Thoracic aorta (tissue), 2 donors: ENCODE measurements at regions not wholly inside any gene's neighbourhood (a gene's known extent, or its start where the extent isn't known, plus 50 kb on each side); places are given as distances from the start of the nearest gene placed in this dataset.
"Not testable (repeated sequence)": the region's sequence is repeated elsewhere in the genome, so short reads cannot be mapped to it uniquely, and the experiment has no call there.

ENCODE experiments used
- ATAC-seq: fragments of 150-250 bp; one replicate; pipeline ENCODE4 v1.8.0; 2017; ENCODE audit warnings: low read depth; ENCODE audit not compliant: insufficient number of reproducible peaks, low FRiP score
- DNase-seq: peaks from one replicate; pipeline ENCODE4 v3.0.0-alpha.2; 2020; ENCODE audit warnings: low spot score
- H3K27ac ChIP-seq, 2 donors: fragments of 200-600 bp; sonication (generic); 1 replicate in 1 of 2; 2 replicates in 1 of 2; pipeline ENCODE4 v1.5.1; 2016; ENCODE audit warnings: mild to moderate bottlenecking in 2 of 2, moderate library complexity in 2 of 2
- H3K27me3 ChIP-seq: fragments of 200-600 bp; sonication (generic); replicated peaks from 2 replicates; pipeline ENCODE4 v1.6.0; 2016; ENCODE audit warnings: mild to moderate bottlenecking; ENCODE audit not compliant: insufficient read depth
- H3K36me3 ChIP-seq: fragments of 200-600 bp; sonication (generic); one replicate; pipeline ENCODE4 v1.5.1; 2016
- H3K4me1 ChIP-seq, 2 donors: fragments of 200-600 bp; sonication (generic); 1 replicate in 1 of 2; 2 replicates in 1 of 2; pipeline versions ENCODE4 v1.5.1 to v1.6.0; 2016; ENCODE audit warnings: low read depth in 2 of 2, mild to moderate bottlenecking in 1 of 2; ENCODE audit not compliant: control insufficient read depth in 1 of 2
- H3K4me3 ChIP-seq: fragments of 200-600 bp; sonication (generic); 2 replicates; pipeline ENCODE4 v1.5.1; 2016; ENCODE audit warnings: mild to moderate bottlenecking
- H3K9me3 ChIP-seq: fragments of 200-600 bp; sonication (generic); 2 replicates; pipeline ENCODE4 v1.5.1; 2016
- TF ChIP-seq, protein P1 (sequence below): fragments of 200-600 bp; sonication (generic); IDR thresholded peaks from one replicate; pipeline ENCODE4 v1.5.1; 2019; ENCODE audit warnings: antibody characterized with exemption

GRCh38 chr22:25475257-25476022 is 89.0 kb upstream of the GRK3 start:
- DNase-seq (no peak), ATAC-seq (no peak)
- no peaks in the 10 kb centered on the region for H3K9me3 ChIP-seq
- no peaks in the 10 kb centered on the region for H3K27me3 ChIP-seq
- peaks cover 6 to 19% of the 10 kb centered on the region in 2 donors for H3K4me1 ChIP-seq
- no peak overlapping the region for H3K27ac ChIP-seq
- no peaks in the 10 kb centered on the region for H3K36me3 ChIP-seq
- TF ChIP-seq, protein P1, sequence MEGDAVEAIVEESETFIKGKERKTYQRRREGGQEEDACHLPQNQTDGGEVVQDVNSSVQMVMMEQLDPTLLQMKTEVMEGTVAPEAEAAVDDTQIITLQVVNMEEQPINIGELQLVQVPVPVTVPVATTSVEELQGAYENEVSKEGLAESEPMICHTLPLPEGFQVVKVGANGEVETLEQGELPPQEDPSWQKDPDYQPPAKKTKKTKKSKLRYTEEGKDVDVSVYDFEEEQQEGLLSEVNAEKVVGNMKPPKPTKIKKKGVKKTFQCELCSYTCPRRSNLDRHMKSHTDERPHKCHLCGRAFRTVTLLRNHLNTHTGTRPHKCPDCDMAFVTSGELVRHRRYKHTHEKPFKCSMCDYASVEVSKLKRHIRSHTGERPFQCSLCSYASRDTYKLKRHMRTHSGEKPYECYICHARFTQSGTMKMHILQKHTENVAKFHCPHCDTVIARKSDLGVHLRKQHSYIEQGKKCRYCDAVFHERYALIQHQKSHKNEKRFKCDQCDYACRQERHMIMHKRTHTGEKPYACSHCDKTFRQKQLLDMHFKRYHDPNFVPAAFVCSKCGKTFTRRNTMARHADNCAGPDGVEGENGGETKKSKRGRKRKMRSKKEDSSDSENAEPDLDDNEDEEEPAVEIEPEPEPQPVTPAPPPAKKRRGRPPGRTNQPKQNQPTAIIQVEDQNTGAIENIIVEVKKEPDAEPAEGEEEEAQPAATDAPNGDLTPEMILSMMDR = no peak
- no peak overlapping the region for H3K4me3 ChIP-seq

GRCh38 chr22:25477358-25477757 is 87.1 kb upstream of the GRK3 start:
- no peak overlapping the region for H3K4me3 ChIP-seq
- ATAC-seq = no peak
- TF ChIP-seq, protein P1 = no peak
- H3K9me3 ChIP-seq = no peaks in the 10 kb centered on the region
- no peaks in the 10 kb centered on the region for H3K36me3 ChIP-seq
- no peak for DNase-seq
- H3K27ac ChIP-seq = no peak overlapping the region
- H3K4me1 ChIP-seq = peaks cover 6 to 19% of the 10 kb centered on the region in 2 donors
- no peaks in the 10 kb centered on the region for H3K27me3 ChIP-seq

GRCh38 chr22:25478111-25478510 is 86.4 kb upstream of the GRK3 start:
- Histone ChIP-seq H3K27ac (peak overlapping the region in 1 of 2 donors; percentile 27), H3K4me3 (no peak overlapping the region), H3K36me3 (no peaks in the 10 kb centered on the region), H3K27me3 (no peaks in the 10 kb centered on the region), H3K9me3 (no peaks in the 10 kb centered on the region), H3K4me1 (peaks cover 6 to 23% of the 10 kb centered on the region in 2 donors)
- ATAC-seq = no peak
- TF ChIP-seq, protein P1 = no peak
- no peak for DNase-seq

GRCh38 chr22:25478528-25478927 is 85.9 kb upstream of the GRK3 start:
- Histone ChIP-seq H3K9me3 (no peaks in the 10 kb centered on the region), H3K4me1 (peaks cover 6 to 27% of the 10 kb centered on the region in 2 donors), H3K36me3 (no peaks in the 10 kb centered on the region), H3K27ac (peak overlapping the region; percentile 17 to 27), H3K27me3 (no peaks in the 10 kb centered on the region), H3K4me3 (no peak overlapping the region)
- TF ChIP-seq, protein P1 = no peak
- DNase-seq (no peak), ATAC-seq (no peak)

DNA sequence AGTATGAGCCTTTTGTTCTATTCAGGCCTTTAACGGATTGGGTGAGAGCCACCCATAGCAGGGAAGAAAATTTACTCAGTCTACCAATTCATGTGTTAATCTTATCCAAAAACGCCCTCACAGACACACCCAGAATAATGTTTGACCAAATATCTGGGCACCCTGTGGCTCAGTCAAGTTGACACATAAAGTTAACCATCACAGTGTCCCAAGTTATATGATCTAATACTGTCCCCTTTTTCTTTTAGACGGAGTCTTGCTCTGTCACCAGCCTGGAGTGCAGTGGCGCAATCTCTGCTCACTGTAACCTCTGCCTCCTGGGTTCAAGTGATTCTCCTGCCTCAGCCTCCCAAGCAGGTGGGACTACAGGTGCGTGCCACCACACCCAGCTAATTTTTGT is 83.6 kb upstream of the GRK3 start:
- not testable (repeated sequence) for H3K27ac ChIP-seq, H3K4me3 ChIP-seq, ATAC-seq, H3K9me3 ChIP-seq, DNase-seq, H3K36me3 ChIP-seq, H3K27me3 ChIP-seq
- H3K4me1 ChIP-seq = peaks cover under 1 to 22% of the 10 kb centered on the region in 2 donors
